ENCODE measurements at regions not wholly inside any gene's neighbourhood (a gene's known extent, or its start where the extent isn't known, plus 50 kb on each side); places are given as distances from the start of the nearest gene placed in this dataset.

DNA sequence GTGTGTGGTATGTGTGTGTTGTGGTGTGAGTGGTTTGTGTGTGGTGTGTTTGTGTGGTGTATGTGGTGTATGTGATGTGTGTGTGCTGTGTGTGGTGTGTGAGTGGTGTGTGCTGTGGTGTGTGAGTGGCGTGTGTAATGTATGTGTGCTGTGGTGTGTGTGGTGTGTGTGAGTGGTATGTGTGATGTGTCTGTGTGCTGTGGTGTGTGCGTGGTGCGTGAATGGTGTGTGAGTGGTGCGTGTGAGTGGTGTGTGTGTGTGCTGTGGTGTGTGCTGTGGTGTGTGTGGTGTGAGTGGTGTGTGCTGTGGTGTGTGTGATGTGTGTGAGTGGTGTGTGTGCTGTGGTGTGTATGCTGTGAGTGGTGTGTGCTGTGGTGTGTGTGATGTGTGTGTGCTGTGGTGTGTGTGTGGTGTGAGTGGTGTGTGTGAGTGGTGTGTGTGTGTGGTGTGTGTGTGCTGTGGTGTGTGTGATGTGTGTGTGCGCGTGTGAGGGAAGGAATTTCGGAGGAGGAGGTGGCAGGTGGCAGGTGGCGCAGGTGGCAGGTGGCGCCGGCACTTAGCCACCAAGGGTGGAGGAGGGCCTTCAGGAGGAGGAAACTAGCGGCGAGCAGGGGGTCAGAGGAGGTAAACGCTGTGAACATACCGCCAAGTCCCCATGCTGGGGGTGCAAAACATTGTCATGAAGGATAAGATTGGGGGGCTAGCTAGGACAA is 191.8 kb downstream of the MELK start:
- DNase-seq (ENCODE audit: low spot score): no peak

GRCh38 chr9:36765077-36765390 is 192.3 kb downstream of the MELK start:
- no peak for DNase-seq (ENCODE audit: low spot score)

DNA sequence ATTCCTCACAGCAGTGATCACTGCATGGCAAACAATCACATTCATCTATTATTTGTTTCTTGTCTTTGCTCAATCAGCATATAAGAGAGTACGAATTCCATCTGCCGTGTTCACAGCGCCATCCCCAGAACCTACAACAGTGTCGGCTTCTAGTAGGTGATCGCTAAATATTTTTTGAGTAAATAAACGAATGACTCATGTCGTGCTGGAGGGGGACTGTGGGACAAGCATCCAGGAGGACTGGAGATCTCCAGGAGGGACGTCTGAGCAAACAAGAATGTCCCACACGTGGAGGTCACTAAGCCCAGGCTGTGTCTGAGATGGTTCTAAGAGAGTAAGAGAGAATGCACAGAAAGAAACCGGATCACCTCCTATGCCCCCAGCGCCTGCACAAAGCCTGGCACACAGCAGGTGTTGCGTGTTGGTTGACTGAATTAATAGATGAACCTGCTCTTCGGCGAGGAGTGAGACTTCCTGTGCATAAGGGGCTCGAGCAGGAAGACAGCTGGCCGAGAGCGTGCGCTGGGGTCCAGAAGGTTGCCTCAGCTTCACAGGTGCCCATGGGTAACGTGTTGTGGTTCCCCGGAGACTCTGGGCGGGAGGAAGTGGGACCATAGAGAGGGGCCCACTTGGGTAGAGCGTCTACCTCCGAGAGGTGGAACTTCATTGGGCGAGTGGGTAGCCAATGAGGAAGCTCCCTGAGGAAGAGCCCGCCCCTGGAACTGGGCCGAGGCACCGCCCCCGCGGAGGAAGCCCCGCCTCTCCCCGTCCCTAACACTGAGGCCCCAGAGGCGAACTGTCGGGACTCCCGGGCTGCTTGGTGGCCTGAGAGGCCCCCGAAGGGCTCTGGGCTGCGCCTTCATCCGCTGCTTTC is 193.0 kb downstream of the MELK start:
- peak; percentile 98 for DNase-seq (ENCODE audit: low spot score)

DNA sequence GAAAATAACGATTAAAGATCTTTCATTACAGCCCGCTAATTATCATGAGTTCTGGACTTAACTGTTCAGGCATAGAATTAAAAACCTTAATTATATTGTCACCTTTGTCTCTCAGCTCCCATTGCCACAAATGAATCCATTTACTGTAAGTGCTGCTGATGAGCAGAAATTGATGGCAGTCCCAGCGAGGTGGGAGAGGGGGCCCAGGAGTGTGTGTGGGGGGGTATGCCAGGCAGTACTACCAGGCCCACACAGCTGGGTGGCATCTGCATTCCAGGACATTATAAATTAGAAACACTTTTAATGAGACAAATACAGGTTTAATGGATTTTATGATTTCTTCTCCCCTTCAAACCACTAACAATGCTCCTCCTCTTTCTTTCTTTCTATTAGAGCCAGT is 196.0 kb downstream of the MELK start:
- no peak for DNase-seq (ENCODE audit: low spot score)

DNA sequence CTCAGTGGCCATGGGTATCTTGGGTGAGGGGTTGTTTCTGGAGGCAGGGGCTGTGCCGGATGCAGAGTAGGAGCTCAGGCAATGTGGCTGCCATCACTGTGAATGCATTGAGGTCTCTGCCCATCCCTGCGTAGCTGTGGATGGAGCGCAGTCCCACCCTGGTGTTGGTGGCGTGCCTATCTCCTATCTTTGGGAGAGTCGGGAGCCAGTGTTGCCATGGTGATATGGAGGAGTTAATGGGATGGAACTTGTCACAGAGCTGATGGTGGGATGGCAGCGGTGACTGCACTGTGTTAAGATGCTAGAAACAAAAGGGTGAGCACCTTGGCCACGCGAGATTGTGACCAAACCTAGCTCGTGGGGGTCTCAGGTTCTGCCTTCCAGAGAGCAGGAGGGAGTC is 197.3 kb downstream of the MELK start:
- no peak for DNase-seq (ENCODE audit: low spot score)

GRCh38 chr9:36772449-36773403 is 200.0 kb downstream of the MELK start:
- DNase-seq (ENCODE audit: low spot score): no peak

GRCh38 chr9:36778682-36779081 is 206.0 kb downstream of the MELK start:
- DNase-seq (ENCODE audit: low spot score): no peak

GRCh38 chr9:36779582-36779981 is 206.9 kb downstream of the MELK start:
- no peak for DNase-seq (ENCODE audit: low spot score)

GRCh38 chr9:36780186-36780585 is 207.5 kb downstream of the MELK start:
- DNase-seq (ENCODE audit: low spot score): no peak

DNA sequence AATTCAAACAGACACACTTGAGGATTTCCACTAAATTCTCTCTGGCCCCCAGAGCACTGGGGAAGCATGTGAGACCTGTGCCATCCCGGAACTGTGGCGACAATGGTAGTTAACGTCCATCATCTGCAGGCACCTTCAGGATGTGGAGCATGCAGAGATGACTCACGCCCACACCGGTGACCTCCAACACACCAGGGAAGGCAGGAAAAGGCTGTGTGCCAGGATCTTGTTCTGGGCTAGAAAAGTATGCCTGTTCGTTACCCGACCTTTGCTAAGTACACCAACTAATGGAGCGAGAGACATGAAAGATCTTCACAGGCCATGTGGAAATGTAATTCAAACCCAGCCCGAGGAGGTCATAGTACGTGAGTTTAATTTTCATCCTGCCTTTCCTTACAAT is 208.8 kb downstream of the MELK start:
- no peak for DNase-seq (ENCODE audit: low spot score)

Data from germinal center (tissue), 1 donor.